Endodermal cell (in vitro differentiated cells): ENCODE measurements at regions not wholly inside any gene's neighbourhood (a gene's known extent, or its start where the extent isn't known, plus 50 kb on each side); places are given as distances from the start of the nearest gene placed in this dataset.

Experiments
- DNase-seq: peaks from one replicate; pipeline ENCODE4 v3.0.0-alpha.2; 2017
- H3K27ac ChIP-seq: 2 replicates; pipeline ENCODE4 v1.5.1; 2013; ENCODE audit warnings: mild to moderate bottlenecking, low read depth, low read length, moderate library complexity
- H3K27me3 ChIP-seq: 2 replicates; pipeline ENCODE4 v1.6.1; 2013; ENCODE audit warnings: mild to moderate bottlenecking, low read length, moderate library complexity; ENCODE audit not compliant: insufficient read depth, control insufficient read depth, poor library complexity, severe bottlenecking
- H3K36me3 ChIP-seq: 2 replicates; pipeline ENCODE4 v1.7.0; 2013; ENCODE audit warnings: mild to moderate bottlenecking, low read length, moderate library complexity; ENCODE audit not compliant: control insufficient read depth, insufficient read depth
- H3K4me1 ChIP-seq: one replicate; pipeline ENCODE4 v1.7.0; 2013; ENCODE audit warnings: low read length; ENCODE audit not compliant: control insufficient read depth, insufficient read depth
- H3K4me3 ChIP-seq: 2 replicates; pipeline ENCODE4 v1.5.1; 2013; ENCODE audit warnings: mild to moderate bottlenecking, low read length, moderate library complexity
- H3K9ac ChIP-seq: 2 replicates; pipeline ENCODE4 v1.6.1; 2013; ENCODE audit warnings: mild to moderate bottlenecking, low read length, moderate library complexity; ENCODE audit not compliant: poor library complexity, severe bottlenecking; ENCODE audit errors: extremely low read depth
- H3K9me3 ChIP-seq: 2 replicates; pipeline ENCODE4 v1.6.1; 2013; ENCODE audit warnings: mild to moderate bottlenecking, low read length, moderate library complexity; ENCODE audit not compliant: control insufficient read depth
- H3K27ac Mint-ChIP-seq: 2 replicates; pipeline ENCODE4 v1.8.0; 2020; ENCODE audit warnings: mixed read lengths
- H3K27me3 Mint-ChIP-seq: 2 replicates; pipeline ENCODE4 v1.8.0; 2021; ENCODE audit warnings: mild to moderate bottlenecking, mixed read lengths; ENCODE audit not compliant: insufficient read depth
- H3K36me3 Mint-ChIP-seq: 2 replicates; pipeline ENCODE4 v1.8.0; 2020; ENCODE audit warnings: low read depth, mixed read lengths
- H3K4me1 Mint-ChIP-seq: 2 replicates; pipeline ENCODE4 v1.8.0; 2020; ENCODE audit warnings: mixed read lengths
- H3K4me3 Mint-ChIP-seq: 2 replicates; pipeline ENCODE4 v1.8.0; 2020; ENCODE audit warnings: mild to moderate bottlenecking, moderate library complexity, mixed read lengths
- H3K9me3 Mint-ChIP-seq: 2 replicates; pipeline ENCODE4 v1.8.0; 2020; ENCODE audit warnings: mild to moderate bottlenecking, mixed read lengths
- CTCF ChIP-seq: fragments of 200-600 bp; sonication (generic); conservative IDR thresholded peaks from 2 replicates; pipeline ENCODE4 v1.5.0; 2021; ENCODE audit warnings: antibody characterized with exemption, mild to moderate bottlenecking
- WGBS, 2 experiments: methylation state at CpG; one replicate each; pipeline versions ENCODE4 v1.1.5 to v1.1.7; 2013; ENCODE audit warnings: missing lambda C conversion rate in 2 of 2, mixed read lengths in 1 of 2; ENCODE audit not compliant: insufficient coverage in 1 of 2, insufficient read length in 1 of 2; 5-methylcytosine and 5-hydroxymethylcytosine counted together

GRCh38 chr12:41944216-41944615, 200.5 kb downstream of the GXYLT1 start:
- H3K4me1 ChIP-seq = no peaks in the 10 kb centered on the region
- no peaks in the 10 kb centered on the region for H3K36me3 ChIP-seq
- no peak overlapping the region for H3K9ac ChIP-seq
- no peak overlapping the region for H3K27ac ChIP-seq
- H3K27me3 Mint-ChIP-seq = peaks cover 27% of the 10 kb centered on the region
- H3K27ac Mint-ChIP-seq = no peak overlapping the region
- H3K4me3 ChIP-seq = no peak overlapping the region
- peaks cover 38% of the 10 kb centered on the region for H3K9me3 Mint-ChIP-seq
- H3K9me3 ChIP-seq = peaks cover 42% of the 10 kb centered on the region
- no peak overlapping the region for H3K4me3 Mint-ChIP-seq
- TF ChIP-seq CTCF = no peak
- no peak for DNase-seq
- H3K4me1 Mint-ChIP-seq = no peaks in the 10 kb centered on the region
- H3K27me3 ChIP-seq = no peaks in the 10 kb centered on the region
- H3K36me3 Mint-ChIP-seq = peaks cover 5% of the 10 kb centered on the region
- 89 to 90% methylated on average over 2 of the region's 2 CpGs for WGBS, 2 experiments

GRCh38 chr12:41943671-41944070, 201.0 kb downstream of the GXYLT1 start:
- Mint-ChIP-seq H3K9me3 (peaks cover 38% of the 10 kb centered on the region), H3K4me3 (no peak overlapping the region), H3K4me1 (no peaks in the 10 kb centered on the region), H3K36me3 (peaks cover 5% of the 10 kb centered on the region), H3K27ac (no peak overlapping the region), H3K27me3 (peaks cover 31% of the 10 kb centered on the region)
- no peak for DNase-seq
- Histone ChIP-seq H3K4me3 (no peak overlapping the region), H3K4me1 (no peaks in the 10 kb centered on the region), H3K27ac (no peak overlapping the region), H3K27me3 (no peaks in the 10 kb centered on the region), H3K36me3 (no peaks in the 10 kb centered on the region), H3K9me3 (peaks cover 42% of the 10 kb centered on the region), H3K9ac (no peak overlapping the region)
- TF ChIP-seq CTCF = no peak

- Histone ChIP-seq H3K9me3 (peaks cover 42% of the 10 kb centered on the region), H3K4me3 (no peak overlapping the region), H3K27me3 (no peaks in the 10 kb centered on the region), H3K36me3 (no peaks in the 10 kb centered on the region), H3K9ac (no peak overlapping the region), H3K4me1 (no peaks in the 10 kb centered on the region), H3K27ac (peak overlapping the region; percentile 27)
- Mint-ChIP-seq H3K27me3 (peaks cover 38% of the 10 kb centered on the region), H3K27ac (no peak overlapping the region), H3K9me3 (peaks cover 37% of the 10 kb centered on the region), H3K4me3 (no peak overlapping the region), H3K36me3 (peaks cover 5% of the 10 kb centered on the region), H3K4me1 (no peaks in the 10 kb centered on the region)
- TF ChIP-seq CTCF = no peak
- DNase-seq = no peak
Observed at GRCh38 chr12:41942354-41942753, 202.3 kb downstream of the GXYLT1 start.
